Activated T-cell treated with anti-CD3 and anti-CD28 coated beads for 48 hours (primary cell): ENCODE measurements at regions not wholly inside any gene's neighbourhood (a gene's known extent, or its start where the extent isn't known, plus 50 kb on each side); places are given as distances from the start of the nearest gene placed in this dataset.

Source experiments
- DNase-seq: peaks from one replicate; pipeline ENCODE4 v3.0.0-alpha.2; 2020; ENCODE audit warnings: low read depth

- no peak for DNase-seq
Observed at GRCh38 chr2:5955921-5956320, 263.7 kb downstream of the SOX11 start.

GRCh38 chr2:5959836-5960820 lies 267.9 kb downstream of the SOX11 start:
- no peak for DNase-seq

- DNase-seq: no peak
Observed at GRCh38 chr2:5967506-5967905, 275.3 kb downstream of the SOX11 start.

- no peak for DNase-seq
Observed at GRCh38 chr2:5969303-5969702, 277.1 kb downstream of the SOX11 start.

GRCh38 chr2:5970347-5970746 lies 278.2 kb downstream of the SOX11 start:
- DNase-seq: no peak

- no peak for DNase-seq
Observed at GRCh38 chr2:5974477-5974876, 282.3 kb downstream of the SOX11 start.

GRCh38 chr2:5975401-5975800 lies 283.2 kb downstream of the SOX11 start:
- no peak for DNase-seq

- DNase-seq: no peak
Observed at GRCh38 chr2:5976531-5977065, 284.4 kb downstream of the SOX11 start.

- DNase-seq: no peak
Observed at GRCh38 chr2:5977477-5977876, 285.3 kb downstream of the SOX11 start.

GRCh38 chr2:5978131-5978751 lies 286.1 kb downstream of the SOX11 start:
- no peak for DNase-seq

- DNase-seq: no peak
Observed at GRCh38 chr2:5980450-5981190, 288.4 kb downstream of the SOX11 start.

GRCh38 chr2:5982193-5982902 lies 290.2 kb downstream of the SOX11 start:
- DNase-seq: no peak

GRCh38 chr2:5982903-5983265 lies 290.7 kb downstream of the SOX11 start:
- DNase-seq: no peak

GRCh38 chr2:5983511-5984272 lies 291.5 kb downstream of the SOX11 start:
- DNase-seq: no peak

- no peak for DNase-seq
Observed at GRCh38 chr2:5984273-5984655, 292.1 kb downstream of the SOX11 start.

GRCh38 chr2:5984946-5985345 lies 292.8 kb downstream of the SOX11 start:
- DNase-seq: no peak

- DNase-seq: no peak
Observed at GRCh38 chr2:5985536-5986385, 293.6 kb downstream of the SOX11 start.

GRCh38 chr2:5986801-5987787 lies 294.9 kb downstream of the SOX11 start:
- DNase-seq: no peak

GRCh38 chr2:5988120-5988519 lies 295.9 kb downstream of the SOX11 start:
- DNase-seq: no peak
